ENCODE measurements at regions not wholly inside any gene's neighbourhood (a gene's known extent, or its start where the extent isn't known, plus 50 kb on each side); places are given as distances from the start of the nearest gene placed in this dataset.

- H3K4me1 ChIP-seq (ENCODE audit: low read length): peaks cover 3% of the 10 kb centered on the region; the same call in 1 of the 2 replicates
- no peaks in the 10 kb centered on the region for H3K9me2 ChIP-seq (replicated peaks; ENCODE audit: insufficient read depth, low read length)
- H4K20me1 ChIP-seq (ENCODE audit: insufficient read depth, low read depth, low read length): no peaks in the 10 kb centered on the region
- no peak overlapping the region for H2AFZ ChIP-seq (ENCODE audit: low read length)
- no peak overlapping the region for H3K4me3 ChIP-seq (ENCODE audit: low read length)
- H3K9ac ChIP-seq (ENCODE audit: low read length): no peak overlapping the region
- peak; percentile 42 for DNase-seq
- H3K79me2 ChIP-seq (ENCODE audit: low read length): no peaks in the 10 kb centered on the region
- no peaks in the 10 kb centered on the region for H3K36me3 ChIP-seq (ENCODE audit: insufficient read depth, low read length)
- H3K4me2 ChIP-seq (ENCODE audit: low read depth, low read length, poor library complexity, severe bottlenecking): no peak overlapping the region
- no peak overlapping the region for H3K27ac ChIP-seq (ENCODE audit: low read length)
- H3K27me3 ChIP-seq (ENCODE audit: low read length): no peaks in the 10 kb centered on the region
- H3K9me3 ChIP-seq (ENCODE audit: low read length): no peaks in the 10 kb centered on the region
Measured at GRCh38 chr7:116150588-116150987, 59.8 kb upstream of the TES start.

GRCh38 chr7:116152276-116152675, 58.1 kb upstream of the TES start:
- H4K20me1 ChIP-seq (ENCODE audit: insufficient read depth, low read depth, low read length): no peaks in the 10 kb centered on the region
- H3K4me1 ChIP-seq (ENCODE audit: low read length): peaks cover 3% of the 10 kb centered on the region; the same call in 1 of the 2 replicates
- no peaks in the 10 kb centered on the region for H3K36me3 ChIP-seq (ENCODE audit: insufficient read depth, low read length)
- no peak overlapping the region for H3K4me2 ChIP-seq (ENCODE audit: low read depth, low read length, poor library complexity, severe bottlenecking)
- H2AFZ ChIP-seq (ENCODE audit: low read length): no peak overlapping the region
- no peak overlapping the region for H3K27ac ChIP-seq (ENCODE audit: low read length)
- H3K27me3 ChIP-seq (ENCODE audit: low read length): no peaks in the 10 kb centered on the region
- no peak overlapping the region for H3K4me3 ChIP-seq (ENCODE audit: low read length)
- H3K9me3 ChIP-seq (ENCODE audit: low read length): no peaks in the 10 kb centered on the region
- H3K9me2 ChIP-seq (replicated peaks; ENCODE audit: insufficient read depth, low read length): no peaks in the 10 kb centered on the region
- H3K9ac ChIP-seq (ENCODE audit: low read length): no peak overlapping the region
- DNase-seq: no peak
- no peaks in the 10 kb centered on the region for H3K79me2 ChIP-seq (ENCODE audit: low read length)

GRCh38 chr7:116153050-116153449, 57.3 kb upstream of the TES start:
- no peak overlapping the region for H3K4me2 ChIP-seq (ENCODE audit: low read depth, low read length, poor library complexity, severe bottlenecking)
- no peaks in the 10 kb centered on the region for H3K27me3 ChIP-seq (ENCODE audit: low read length)
- no peak for DNase-seq
- no peaks in the 10 kb centered on the region for H3K9me2 ChIP-seq (replicated peaks; ENCODE audit: insufficient read depth, low read length)
- no peaks in the 10 kb centered on the region for H3K36me3 ChIP-seq (ENCODE audit: insufficient read depth, low read length)
- no peak overlapping the region for H3K9ac ChIP-seq (ENCODE audit: low read length)
- H3K27ac ChIP-seq (ENCODE audit: low read length): no peak overlapping the region
- H4K20me1 ChIP-seq (ENCODE audit: insufficient read depth, low read depth, low read length): no peaks in the 10 kb centered on the region
- H3K4me3 ChIP-seq (ENCODE audit: low read length): no peak overlapping the region
- no peaks in the 10 kb centered on the region for H3K79me2 ChIP-seq (ENCODE audit: low read length)
- H3K9me3 ChIP-seq (ENCODE audit: low read length): no peaks in the 10 kb centered on the region
- peaks cover 3% of the 10 kb centered on the region; the same call in 1 of the 2 replicates for H3K4me1 ChIP-seq (ENCODE audit: low read length)
- no peak overlapping the region for H2AFZ ChIP-seq (ENCODE audit: low read length)

- no peaks in the 10 kb centered on the region for H3K27me3 ChIP-seq (ENCODE audit: low read length)
- no peaks in the 10 kb centered on the region for H4K20me1 ChIP-seq (ENCODE audit: insufficient read depth, low read depth, low read length)
- no peak overlapping the region for H3K4me3 ChIP-seq (ENCODE audit: low read length)
- no peak overlapping the region for H3K27ac ChIP-seq (ENCODE audit: low read length)
- H3K79me2 ChIP-seq (ENCODE audit: low read length): no peaks in the 10 kb centered on the region
- no peaks in the 10 kb centered on the region for H3K36me3 ChIP-seq (ENCODE audit: insufficient read depth, low read length)
- no peak for DNase-seq
- no peaks in the 10 kb centered on the region for H3K9me3 ChIP-seq (ENCODE audit: low read length)
- no peaks in the 10 kb centered on the region for H3K4me1 ChIP-seq (ENCODE audit: low read length)
- no peaks in the 10 kb centered on the region for H3K9me2 ChIP-seq (replicated peaks; ENCODE audit: insufficient read depth, low read length)
- H3K9ac ChIP-seq (ENCODE audit: low read length): no peak overlapping the region
- H2AFZ ChIP-seq (ENCODE audit: low read length): no peak overlapping the region
- no peak overlapping the region for H3K4me2 ChIP-seq (ENCODE audit: low read depth, low read length, poor library complexity, severe bottlenecking)
Measured at GRCh38 chr7:116159711-116160110, 50.6 kb upstream of the TES start.

Measured in Karpas-422 (cell line).